D721Med (cell line): ENCODE measurements at regions not wholly inside any gene's neighbourhood (a gene's known extent, or its start where the extent isn't known, plus 50 kb on each side); places are given as distances from the start of the nearest gene placed in this dataset.

Experiments
- DNase-seq: peaks from one replicate; pipeline ENCODE4 v3.0.0; 2011; ENCODE audit warnings: low spot score; ENCODE audit not compliant: insufficient read length
- FAIRE-seq: peaks from 2 replicates; lab custom pipeline; 2011; peaks lifted over from hg19 to GRCh38; lab: Jason Lieb, UNC
- CTCF ChIP-seq: IDR thresholded peaks from 2 replicates; pipeline ENCODE4 v1.5.1; 2012; ENCODE audit warnings: mild to moderate bottlenecking, control low read depth; ENCODE audit not compliant: insufficient read depth; ENCODE audit errors: missing control alignments

- FAIRE-seq (no peak), DNase-seq (no peak)
- TF ChIP-seq CTCF, result no peak
Measured at GRCh38 chr12:67122584-67122983, 146.6 kb upstream of the CAND1 start.

- TF ChIP-seq CTCF, result no peak
- DNase-seq (no peak), FAIRE-seq (no peak)
Measured at GRCh38 chr12:67137256-67137655, 131.9 kb upstream of the CAND1 start.

- FAIRE-seq (no peak), DNase-seq (no peak)
- no peak for TF ChIP-seq CTCF
Measured at GRCh38 chr12:67141296-67142018, 127.7 kb upstream of the CAND1 start.

DNA sequence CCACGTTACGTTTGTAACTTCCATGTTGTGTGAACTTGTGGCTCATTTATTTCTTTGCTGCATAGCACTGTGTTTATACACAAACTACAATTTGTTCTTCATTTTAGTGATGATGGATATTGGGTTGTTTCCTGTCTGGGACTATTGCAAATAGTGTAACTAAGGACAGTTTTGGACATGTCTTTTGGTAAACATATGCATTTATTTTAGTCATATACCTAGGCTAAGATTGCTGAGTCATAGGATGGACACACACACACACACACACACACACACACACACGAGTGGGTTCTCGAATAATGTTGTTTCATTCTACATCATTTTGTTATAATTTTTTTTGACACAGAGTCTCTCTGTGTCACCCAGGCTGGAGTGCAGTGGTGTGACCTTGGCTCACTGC lies 123.5 kb upstream of the CAND1 start:
- FAIRE-seq (no peak), DNase-seq (no peak)
- no peak for TF ChIP-seq CTCF

DNA sequence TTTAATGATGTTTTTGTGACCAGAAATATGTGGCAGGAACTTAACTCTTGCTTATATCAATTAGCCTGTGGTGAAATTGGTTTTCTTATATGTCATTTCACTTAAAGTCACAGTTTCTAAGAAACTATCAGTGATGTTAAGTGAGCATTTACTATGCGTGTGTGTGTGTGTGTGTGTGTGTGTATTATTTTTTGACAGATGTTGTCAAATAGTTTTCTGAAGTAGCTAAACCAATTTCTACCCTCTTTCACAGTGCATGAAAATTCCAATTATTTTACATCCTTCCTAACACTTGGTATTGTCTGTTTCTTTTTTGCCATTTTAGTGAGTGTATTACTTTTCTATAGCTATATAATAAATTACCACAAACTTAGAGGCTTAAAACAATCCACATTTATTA lies 122.1 kb upstream of the CAND1 start:
- TF ChIP-seq CTCF, result no peak
- FAIRE-seq, result no peak

GRCh38 chr12:67147447-67147846 lies 121.7 kb upstream of the CAND1 start:
- no peak for TF ChIP-seq CTCF
- DNase-seq (no peak), FAIRE-seq (no peak)

More for the DNA sequence above, 122.1 kb upstream of the CAND1 start:
- DNase-seq, result no peak

GRCh38 chr12:67148265-67148664 lies 120.9 kb upstream of the CAND1 start:
- FAIRE-seq (no peak), DNase-seq (no peak)
- no peak for TF ChIP-seq CTCF
